ENCODE measurements at regions not wholly inside any gene's neighbourhood (a gene's known extent, or its start where the extent isn't known, plus 50 kb on each side); places are given as distances from the start of the nearest gene placed in this dataset.

GRCh38 chr9:82763656-82764055, 299.3 kb downstream of the RASEF start:
- TF ChIP-seq YY1 (IDR thresholded peaks at IDR 0.05; ENCODE audit: insufficient read depth, insufficient read length) (no peak), ZNF274 (IDR thresholded peaks at IDR 0.05; ENCODE audit: low read depth, low read length) (no peak)
